K562 (cell line): ENCODE measurements at regions not wholly inside any gene's neighbourhood (a gene's known extent, or its start where the extent isn't known, plus 50 kb on each side); places are given as distances from the start of the nearest gene placed in this dataset.

Experiments
- TF ChIP-seq, protein P1 (sequence below): fragments of 450-650 bp; IDR thresholded peaks from 2 replicates; pipeline ENCODE4 v1.6.1; 2016; ENCODE audit warnings: mild to moderate bottlenecking, moderate library complexity

DNA sequence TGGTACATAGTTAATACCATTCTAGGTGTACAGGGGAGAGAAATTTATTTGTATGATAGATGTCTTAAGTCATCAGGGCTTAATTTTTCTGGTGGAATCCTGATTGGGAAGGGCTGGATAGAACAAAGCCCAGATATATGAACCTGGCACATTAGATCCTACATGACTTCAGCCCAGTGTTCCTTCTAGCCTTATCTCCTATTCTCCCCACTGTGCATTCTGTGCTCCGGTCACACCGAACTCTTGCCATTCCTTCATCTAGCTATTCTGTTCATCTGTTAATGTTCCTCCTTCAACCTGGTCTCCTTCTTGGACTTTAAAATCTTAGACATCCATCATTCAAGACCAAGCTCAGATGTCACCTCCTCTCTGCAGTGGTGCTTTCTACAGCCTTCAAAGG, 68.9 kb upstream of the EED start (continued):
- TF ChIP-seq, protein P1, sequence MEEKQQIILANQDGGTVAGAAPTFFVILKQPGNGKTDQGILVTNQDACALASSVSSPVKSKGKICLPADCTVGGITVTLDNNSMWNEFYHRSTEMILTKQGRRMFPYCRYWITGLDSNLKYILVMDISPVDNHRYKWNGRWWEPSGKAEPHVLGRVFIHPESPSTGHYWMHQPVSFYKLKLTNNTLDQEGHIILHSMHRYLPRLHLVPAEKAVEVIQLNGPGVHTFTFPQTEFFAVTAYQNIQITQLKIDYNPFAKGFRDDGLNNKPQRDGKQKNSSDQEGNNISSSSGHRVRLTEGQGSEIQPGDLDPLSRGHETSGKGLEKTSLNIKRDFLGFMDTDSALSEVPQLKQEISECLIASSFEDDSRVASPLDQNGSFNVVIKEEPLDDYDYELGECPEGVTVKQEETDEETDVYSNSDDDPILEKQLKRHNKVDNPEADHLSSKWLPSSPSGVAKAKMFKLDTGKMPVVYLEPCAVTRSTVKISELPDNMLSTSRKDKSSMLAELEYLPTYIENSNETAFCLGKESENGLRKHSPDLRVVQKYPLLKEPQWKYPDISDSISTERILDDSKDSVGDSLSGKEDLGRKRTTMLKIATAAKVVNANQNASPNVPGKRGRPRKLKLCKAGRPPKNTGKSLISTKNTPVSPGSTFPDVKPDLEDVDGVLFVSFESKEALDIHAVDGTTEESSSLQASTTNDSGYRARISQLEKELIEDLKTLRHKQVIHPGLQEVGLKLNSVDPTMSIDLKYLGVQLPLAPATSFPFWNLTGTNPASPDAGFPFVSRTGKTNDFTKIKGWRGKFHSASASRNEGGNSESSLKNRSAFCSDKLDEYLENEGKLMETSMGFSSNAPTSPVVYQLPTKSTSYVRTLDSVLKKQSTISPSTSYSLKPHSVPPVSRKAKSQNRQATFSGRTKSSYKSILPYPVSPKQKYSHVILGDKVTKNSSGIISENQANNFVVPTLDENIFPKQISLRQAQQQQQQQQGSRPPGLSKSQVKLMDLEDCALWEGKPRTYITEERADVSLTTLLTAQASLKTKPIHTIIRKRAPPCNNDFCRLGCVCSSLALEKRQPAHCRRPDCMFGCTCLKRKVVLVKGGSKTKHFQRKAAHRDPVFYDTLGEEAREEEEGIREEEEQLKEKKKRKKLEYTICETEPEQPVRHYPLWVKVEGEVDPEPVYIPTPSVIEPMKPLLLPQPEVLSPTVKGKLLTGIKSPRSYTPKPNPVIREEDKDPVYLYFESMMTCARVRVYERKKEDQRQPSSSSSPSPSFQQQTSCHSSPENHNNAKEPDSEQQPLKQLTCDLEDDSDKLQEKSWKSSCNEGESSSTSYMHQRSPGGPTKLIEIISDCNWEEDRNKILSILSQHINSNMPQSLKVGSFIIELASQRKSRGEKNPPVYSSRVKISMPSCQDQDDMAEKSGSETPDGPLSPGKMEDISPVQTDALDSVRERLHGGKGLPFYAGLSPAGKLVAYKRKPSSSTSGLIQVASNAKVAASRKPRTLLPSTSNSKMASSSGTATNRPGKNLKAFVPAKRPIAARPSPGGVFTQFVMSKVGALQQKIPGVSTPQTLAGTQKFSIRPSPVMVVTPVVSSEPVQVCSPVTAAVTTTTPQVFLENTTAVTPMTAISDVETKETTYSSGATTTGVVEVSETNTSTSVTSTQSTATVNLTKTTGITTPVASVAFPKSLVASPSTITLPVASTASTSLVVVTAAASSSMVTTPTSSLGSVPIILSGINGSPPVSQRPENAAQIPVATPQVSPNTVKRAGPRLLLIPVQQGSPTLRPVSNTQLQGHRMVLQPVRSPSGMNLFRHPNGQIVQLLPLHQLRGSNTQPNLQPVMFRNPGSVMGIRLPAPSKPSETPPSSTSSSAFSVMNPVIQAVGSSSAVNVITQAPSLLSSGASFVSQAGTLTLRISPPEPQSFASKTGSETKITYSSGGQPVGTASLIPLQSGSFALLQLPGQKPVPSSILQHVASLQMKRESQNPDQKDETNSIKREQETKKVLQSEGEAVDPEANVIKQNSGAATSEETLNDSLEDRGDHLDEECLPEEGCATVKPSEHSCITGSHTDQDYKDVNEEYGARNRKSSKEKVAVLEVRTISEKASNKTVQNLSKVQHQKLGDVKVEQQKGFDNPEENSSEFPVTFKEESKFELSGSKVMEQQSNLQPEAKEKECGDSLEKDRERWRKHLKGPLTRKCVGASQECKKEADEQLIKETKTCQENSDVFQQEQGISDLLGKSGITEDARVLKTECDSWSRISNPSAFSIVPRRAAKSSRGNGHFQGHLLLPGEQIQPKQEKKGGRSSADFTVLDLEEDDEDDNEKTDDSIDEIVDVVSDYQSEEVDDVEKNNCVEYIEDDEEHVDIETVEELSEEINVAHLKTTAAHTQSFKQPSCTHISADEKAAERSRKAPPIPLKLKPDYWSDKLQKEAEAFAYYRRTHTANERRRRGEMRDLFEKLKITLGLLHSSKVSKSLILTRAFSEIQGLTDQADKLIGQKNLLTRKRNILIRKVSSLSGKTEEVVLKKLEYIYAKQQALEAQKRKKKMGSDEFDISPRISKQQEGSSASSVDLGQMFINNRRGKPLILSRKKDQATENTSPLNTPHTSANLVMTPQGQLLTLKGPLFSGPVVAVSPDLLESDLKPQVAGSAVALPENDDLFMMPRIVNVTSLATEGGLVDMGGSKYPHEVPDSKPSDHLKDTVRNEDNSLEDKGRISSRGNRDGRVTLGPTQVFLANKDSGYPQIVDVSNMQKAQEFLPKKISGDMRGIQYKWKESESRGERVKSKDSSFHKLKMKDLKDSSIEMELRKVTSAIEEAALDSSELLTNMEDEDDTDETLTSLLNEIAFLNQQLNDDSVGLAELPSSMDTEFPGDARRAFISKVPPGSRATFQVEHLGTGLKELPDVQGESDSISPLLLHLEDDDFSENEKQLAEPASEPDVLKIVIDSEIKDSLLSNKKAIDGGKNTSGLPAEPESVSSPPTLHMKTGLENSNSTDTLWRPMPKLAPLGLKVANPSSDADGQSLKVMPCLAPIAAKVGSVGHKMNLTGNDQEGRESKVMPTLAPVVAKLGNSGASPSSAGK, result 0 out of 2 replicates have a peak, but pooled peaks have one; percentile 23
